Prostate gland (tissue), 2 donors: ENCODE measurements at regions not wholly inside any gene's neighbourhood (a gene's known extent, or its start where the extent isn't known, plus 50 kb on each side); places are given as distances from the start of the nearest gene placed in this dataset.

Experiments
- DNase-seq: peaks from one replicate; pipeline ENCODE4 v3.0.0-alpha.2; 2019; ENCODE audit warnings: low spot score
- H3K27ac ChIP-seq, 2 donors: fragments of 200-600 bp; sonication (generic); 2 replicates each; pipeline ENCODE4 v1.5.1; 2017 to 2019
- H3K27me3 ChIP-seq: fragments of 200-600 bp; sonication (generic); replicated peaks from 2 replicates; pipeline ENCODE4 v1.5.1; 2019; ENCODE audit not compliant: insufficient read depth
- H3K36me3 ChIP-seq, 2 donors: fragments of 200-600 bp; sonication (generic); 1 replicate in 1 of 2; 2 replicates in 1 of 2; pipeline versions ENCODE4 v1.5.1 to v1.8.1; 2017 to 2019
- H3K4me1 ChIP-seq: fragments of 200-600 bp; sonication (generic); replicated peaks from 2 replicates; pipeline ENCODE4 v1.5.1; 2019
- H3K4me3 ChIP-seq, 2 donors: fragments of 200-600 bp; sonication (generic); 2 replicates each; pipeline ENCODE4 v1.5.1; 2017 to 2019
- H3K9me3 ChIP-seq: fragments of 200-600 bp; sonication (generic); 2 replicates; pipeline ENCODE4 v1.5.1; 2017
- CTCF ChIP-seq, 4 experiments: fragments of 200-600 bp in 2 of 4; fragments of 450-650 bp in 2 of 4; sonication (generic) in 2 of 4; IDR thresholded peaks; 1 replicate in 3 of 4; 2 replicates in 1 of 4; pipeline ENCODE4 v1.5.1; 2016 to 2019; ENCODE audit warnings: antibody characterized with exemption in 4 of 4, mild to moderate bottlenecking in 2 of 4, moderate library complexity in 2 of 4
- POLR2A ChIP-seq: fragments of 450-650 bp; IDR thresholded peaks from one replicate; pipeline ENCODE4 v1.6.1; 2016; ENCODE audit warnings: antibody characterized with exemption, mild to moderate bottlenecking
- POLR2AphosphoS5 ChIP-seq: sonication (generic); formaldehyde crosslinking; IDR thresholded peaks from one replicate; pipeline ENCODE4 v1.6.1; 2017; ENCODE audit warnings: antibody characterized with exemption
- WGBS: methylation state at CpG from one replicate; pipeline ENCODE4 v1.1.5; 2018; 5-methylcytosine and 5-hydroxymethylcytosine counted together
- intact Hi-C: fragments of 100-400 bp; cut with DNase I; formaldehyde crosslinking; loops from one replicate; pipeline ENCODE4 v1.14.2; 2022

DNA sequence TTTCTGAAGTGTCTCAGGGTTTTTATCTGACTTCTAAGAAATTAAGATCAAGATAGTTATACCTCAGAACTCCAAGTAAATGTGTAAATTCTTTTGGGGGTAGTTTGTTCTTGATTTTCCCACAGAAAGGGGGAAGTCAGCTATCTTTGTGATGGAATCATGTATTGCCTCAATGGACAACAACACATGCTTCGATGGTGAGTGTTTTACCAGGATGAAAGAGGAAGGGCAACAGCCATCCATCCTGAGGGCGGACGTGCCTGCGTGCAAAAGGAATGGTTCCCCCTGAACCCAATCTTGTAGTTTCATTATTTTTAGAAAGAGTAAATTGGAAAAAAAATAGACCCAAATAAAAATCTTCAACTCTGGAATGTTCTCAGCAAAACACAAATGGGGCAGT is 67.2 kb upstream of the ZPBP start:
- Histone ChIP-seq H3K9me3 (no peaks in the 10 kb centered on the region), H3K27ac (no peak overlapping the region), H3K4me3 (no peak overlapping the region), H3K36me3 (no peaks in the 10 kb centered on the region), H3K4me1 (no peaks in the 10 kb centered on the region), H3K27me3 (no peaks in the 10 kb centered on the region)
- DNase-seq: no peak
- intact Hi-C loops: no loop called here
- TF ChIP-seq POLR2A (no peak), CTCF (IDR thresholded peaks at IDR 0.05) (no peak), POLR2AphosphoS5 (no peak)
- 91% methylated on average over 4 of the region's 4 CpGs for WGBS

GRCh38 chr7:50159154-50159553 is 66.1 kb upstream of the ZPBP start:
- intact Hi-C loops: no loop called here
- no peak for DNase-seq
- Histone ChIP-seq H3K4me1 (no peaks in the 10 kb centered on the region), H3K36me3 (no peaks in the 10 kb centered on the region), H3K9me3 (no peaks in the 10 kb centered on the region), H3K27me3 (no peaks in the 10 kb centered on the region), H3K4me3 (no peak overlapping the region), H3K27ac (no peak overlapping the region)
- 95% methylated on average over 25 of the region's 25 CpGs for WGBS
- TF ChIP-seq POLR2AphosphoS5: no peak
- TF ChIP-seq POLR2A: no peak
- TF ChIP-seq CTCF (IDR thresholded peaks at IDR 0.05): no peak

- H3K27ac ChIP-seq: no peak overlapping the region
- intact Hi-C loops: no loop called here
- H3K9me3 ChIP-seq: no peaks in the 10 kb centered on the region
- 38% methylated on average over 5 of the region's 5 CpGs for WGBS
- no peak for TF ChIP-seq POLR2A
- no peaks in the 10 kb centered on the region for H3K36me3 ChIP-seq
- DNase-seq: no peak
- no peaks in the 10 kb centered on the region for H3K27me3 ChIP-seq
- no peaks in the 10 kb centered on the region for H3K4me1 ChIP-seq
- H3K4me3 ChIP-seq: no peak overlapping the region
These were observed 63.7 kb upstream of the ZPBP start for GRCh38 chr7:50156706-50157105.

GRCh38 chr7:50156163-50156562 is 63.1 kb upstream of the ZPBP start:
- TF ChIP-seq CTCF (IDR thresholded peaks at IDR 0.05) (no peak), POLR2A (no peak), POLR2AphosphoS5 (no peak)
- no peak overlapping the region for H3K27ac ChIP-seq
- intact Hi-C loops: no loop called here
- H3K9me3 ChIP-seq: no peaks in the 10 kb centered on the region
- H3K27me3 ChIP-seq: no peaks in the 10 kb centered on the region
- 66% methylated on average over 4 of the region's 4 CpGs for WGBS
- no peaks in the 10 kb centered on the region for H3K4me1 ChIP-seq
- H3K36me3 ChIP-seq: no peaks in the 10 kb centered on the region
- H3K4me3 ChIP-seq: no peak overlapping the region
- DNase-seq: no peak

- intact Hi-C loops: no loop called here
- no peaks in the 10 kb centered on the region for H3K9me3 ChIP-seq
These were observed 62.7 kb upstream of the ZPBP start for GRCh38 chr7:50155755-50156154.

More at GRCh38 chr7:50155755-50156154, 62.7 kb upstream of the ZPBP start:
- no peak for TF ChIP-seq CTCF (IDR thresholded peaks at IDR 0.05)
- TF ChIP-seq POLR2A: no peak
- TF ChIP-seq POLR2AphosphoS5: no peak
- H3K4me3 ChIP-seq: no peak overlapping the region
- H3K4me1 ChIP-seq: no peaks in the 10 kb centered on the region
- no peaks in the 10 kb centered on the region for H3K36me3 ChIP-seq
- WGBS: 79% methylated on average over 6 of the region's 6 CpGs
- no peak overlapping the region for H3K27ac ChIP-seq
- DNase-seq: no peak
- no peaks in the 10 kb centered on the region for H3K27me3 ChIP-seq
